Loucy (cell line): ENCODE measurements at regions not wholly inside any gene's neighbourhood (a gene's known extent, or its start where the extent isn't known, plus 50 kb on each side); places are given as distances from the start of the nearest gene placed in this dataset.

Experiments used
- H2AFZ ChIP-seq: fragments of 200-600 bp; sonication (generic); 2 replicates; pipeline ENCODE4 v1.6.0; 2016; ENCODE audit warnings: antibody characterized with exemption, mild to moderate bottlenecking, low read length, moderate library complexity
- H3F3A ChIP-seq: fragments of 200-600 bp; 2 replicates; pipeline ENCODE4 v1.6.0; 2016; ENCODE audit warnings: antibody characterized with exemption, low read depth, mild to moderate bottlenecking
- H3K27me3 ChIP-seq: fragments of 200-600 bp; sonication (generic); 2 replicates; pipeline ENCODE4 v1.6.1; 2014; ENCODE audit warnings: low read length, mild to moderate bottlenecking; ENCODE audit not compliant: insufficient read depth, poor library complexity, severe bottlenecking
- H3K36me3 ChIP-seq: fragments of 200-600 bp; sonication (generic); 2 replicates; pipeline ENCODE4 v1.6.1; 2016; ENCODE audit warnings: low read length; ENCODE audit not compliant: insufficient read depth
- H3K4me1 ChIP-seq: fragments of 200-600 bp; sonication (generic); 2 replicates; pipeline ENCODE4 v1.5.1; 2014; ENCODE audit warnings: low read length, mild to moderate bottlenecking; ENCODE audit not compliant: insufficient read depth, poor library complexity, severe bottlenecking
- H3K4me2 ChIP-seq: fragments of 200-600 bp; sonication (generic); 2 replicates; pipeline ENCODE4 v1.6.0; 2014; ENCODE audit warnings: antibody characterized with exemption, low read length, low read depth, mild to moderate bottlenecking; ENCODE audit not compliant: poor library complexity, severe bottlenecking
- H3K4me3 ChIP-seq: fragments of 200-600 bp; sonication (generic); 2 replicates; pipeline ENCODE4 v1.5.1; 2014; ENCODE audit warnings: low read length, mild to moderate bottlenecking, mixed read lengths; ENCODE audit not compliant: poor library complexity, severe bottlenecking
- H3K79me2 ChIP-seq: fragments of 200-600 bp; sonication (generic); 2 replicates; pipeline ENCODE4 v1.6.1; 2014; ENCODE audit warnings: low read length; ENCODE audit not compliant: insufficient read depth
- H3K9ac ChIP-seq: fragments of 200-600 bp; sonication (generic); 2 replicates; pipeline ENCODE4 v1.6.0; 2014; ENCODE audit warnings: mild to moderate bottlenecking, low read depth, low read length, moderate library complexity; ENCODE audit not compliant: poor library complexity, severe bottlenecking
- H3K9me2 ChIP-seq: fragments of 200-600 bp; sonication (generic); replicated peaks from 2 replicates; pipeline ENCODE4 v1.6.1; 2016; ENCODE audit warnings: low read depth, low read length, mixed read lengths
- H3K9me3 ChIP-seq: fragments of 200-600 bp; sonication (generic); 2 replicates; pipeline ENCODE4 v1.6.1; 2014; ENCODE audit warnings: mild to moderate bottlenecking, antibody characterized with exemption, low read length, low read depth; ENCODE audit not compliant: insufficient read depth
- H4K20me1 ChIP-seq: fragments of 200-600 bp; sonication (generic); 2 replicates; pipeline ENCODE4 v1.6.0; 2014; ENCODE audit warnings: antibody characterized with exemption, low read length, mild to moderate bottlenecking; ENCODE audit not compliant: insufficient read depth, poor library complexity, severe bottlenecking
- EZH2phosphoT487 ChIP-seq: fragments of 200-600 bp; IDR thresholded peaks from 2 replicates; pipeline ENCODE4 v1.6.1; 2018; ENCODE audit warnings: antibody characterized with exemption, mild to moderate bottlenecking, moderate library complexity, borderline replicate concordance
- TF ChIP-seq, protein P1 (sequence below): fragments of 200-600 bp; sonication (generic); conservative IDR thresholded peaks from 2 replicates; pipeline ENCODE4 v1.5.1; 2014; ENCODE audit warnings: mild to moderate bottlenecking, antibody characterized with exemption, low read length

DNA sequence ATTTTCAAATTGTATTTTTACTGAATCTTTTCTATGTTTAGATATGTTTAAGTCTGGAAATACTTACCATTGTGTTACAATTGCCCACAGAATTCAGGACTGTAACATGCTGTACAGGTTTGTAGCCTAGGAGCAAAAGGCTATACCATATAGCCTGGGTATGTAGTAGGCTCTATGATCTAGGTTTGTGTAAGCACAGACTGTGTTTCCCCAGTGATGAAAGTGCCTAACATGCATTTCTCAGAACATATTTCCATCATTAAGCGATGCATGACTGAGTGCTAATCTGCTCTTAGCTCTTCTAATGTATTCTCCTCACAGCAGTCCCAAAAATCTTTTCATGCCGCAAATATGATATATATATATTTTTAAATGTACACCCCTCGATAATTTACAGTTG is 166.7 kb upstream of the PPP2R2B start:
- H3K4me1 ChIP-seq: no peaks in the 10 kb centered on the region
- no peaks in the 10 kb centered on the region for H3F3A ChIP-seq
- H3K4me2 ChIP-seq: no peak overlapping the region
- no peaks in the 10 kb centered on the region for H3K27me3 ChIP-seq
- H3K36me3 ChIP-seq: no peaks in the 10 kb centered on the region
- H3K9ac ChIP-seq: no peak overlapping the region
- no peak for TF ChIP-seq EZH2phosphoT487
- TF ChIP-seq, protein P1, sequence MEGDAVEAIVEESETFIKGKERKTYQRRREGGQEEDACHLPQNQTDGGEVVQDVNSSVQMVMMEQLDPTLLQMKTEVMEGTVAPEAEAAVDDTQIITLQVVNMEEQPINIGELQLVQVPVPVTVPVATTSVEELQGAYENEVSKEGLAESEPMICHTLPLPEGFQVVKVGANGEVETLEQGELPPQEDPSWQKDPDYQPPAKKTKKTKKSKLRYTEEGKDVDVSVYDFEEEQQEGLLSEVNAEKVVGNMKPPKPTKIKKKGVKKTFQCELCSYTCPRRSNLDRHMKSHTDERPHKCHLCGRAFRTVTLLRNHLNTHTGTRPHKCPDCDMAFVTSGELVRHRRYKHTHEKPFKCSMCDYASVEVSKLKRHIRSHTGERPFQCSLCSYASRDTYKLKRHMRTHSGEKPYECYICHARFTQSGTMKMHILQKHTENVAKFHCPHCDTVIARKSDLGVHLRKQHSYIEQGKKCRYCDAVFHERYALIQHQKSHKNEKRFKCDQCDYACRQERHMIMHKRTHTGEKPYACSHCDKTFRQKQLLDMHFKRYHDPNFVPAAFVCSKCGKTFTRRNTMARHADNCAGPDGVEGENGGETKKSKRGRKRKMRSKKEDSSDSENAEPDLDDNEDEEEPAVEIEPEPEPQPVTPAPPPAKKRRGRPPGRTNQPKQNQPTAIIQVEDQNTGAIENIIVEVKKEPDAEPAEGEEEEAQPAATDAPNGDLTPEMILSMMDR: no peak
- H2AFZ ChIP-seq: no peak overlapping the region
- H3K9me2 ChIP-seq: no peaks in the 10 kb centered on the region
- H4K20me1 ChIP-seq: no peaks in the 10 kb centered on the region
- H3K79me2 ChIP-seq: no peaks in the 10 kb centered on the region
- H3K9me3 ChIP-seq: no peaks in the 10 kb centered on the region
- H3K4me3 ChIP-seq: no peak overlapping the region

DNA sequence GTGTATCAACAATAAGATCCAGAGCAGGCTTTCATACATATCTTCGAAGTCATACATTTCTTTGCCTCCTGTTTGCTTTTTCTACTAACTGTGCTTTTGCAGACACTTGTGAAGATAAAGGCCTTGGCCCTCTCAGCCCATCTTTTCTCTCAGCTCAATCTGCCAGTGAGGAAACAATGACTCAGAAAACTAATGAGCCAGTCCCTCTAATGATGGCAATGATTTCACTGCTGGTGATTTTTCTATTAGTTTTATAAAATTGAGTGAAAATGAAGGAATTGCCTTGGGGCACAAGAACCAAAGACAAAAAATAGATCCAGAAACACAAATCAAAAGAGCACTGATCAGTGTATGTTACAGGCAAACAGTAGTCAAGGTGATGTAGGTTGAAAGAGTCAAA is 167.7 kb upstream of the PPP2R2B start:
- no peaks in the 10 kb centered on the region for H3K79me2 ChIP-seq
- no peak overlapping the region for H3K9ac ChIP-seq
- no peaks in the 10 kb centered on the region for H3K36me3 ChIP-seq
- TF ChIP-seq, protein P1: no peak
- TF ChIP-seq EZH2phosphoT487: no peak
- H3F3A ChIP-seq: no peaks in the 10 kb centered on the region
- H4K20me1 ChIP-seq: no peaks in the 10 kb centered on the region
- H3K9me3 ChIP-seq: no peaks in the 10 kb centered on the region
- H3K4me1 ChIP-seq: no peaks in the 10 kb centered on the region
- no peaks in the 10 kb centered on the region for H3K27me3 ChIP-seq
- H3K4me2 ChIP-seq: no peak overlapping the region
- no peaks in the 10 kb centered on the region for H3K9me2 ChIP-seq
- H3K4me3 ChIP-seq: no peak overlapping the region
- no peak overlapping the region for H2AFZ ChIP-seq

DNA sequence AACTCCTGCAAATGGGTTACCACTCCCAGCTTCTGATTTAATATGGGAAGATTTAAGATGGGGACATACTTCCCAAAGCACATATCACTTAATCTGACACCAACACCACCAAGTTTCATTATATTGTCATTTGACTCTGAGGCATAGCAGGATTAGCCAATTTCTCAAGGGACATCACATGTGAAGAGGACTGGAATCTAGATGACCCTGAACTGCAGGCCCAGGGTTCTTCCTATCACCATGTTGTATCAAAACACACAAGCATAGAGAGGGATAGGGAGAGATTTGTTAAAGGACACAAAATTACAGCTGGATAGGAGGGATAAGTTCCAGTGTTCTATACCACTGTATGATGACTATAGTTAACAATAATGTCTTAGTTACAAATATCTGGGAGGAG is 168.3 kb upstream of the PPP2R2B start:
- no peak overlapping the region for H3K4me2 ChIP-seq
- no peaks in the 10 kb centered on the region for H3K27me3 ChIP-seq
- TF ChIP-seq EZH2phosphoT487: no peak
- TF ChIP-seq, protein P1: no peak
- H3K79me2 ChIP-seq: no peaks in the 10 kb centered on the region
- no peak overlapping the region for H2AFZ ChIP-seq
- no peaks in the 10 kb centered on the region for H4K20me1 ChIP-seq
- H3K4me1 ChIP-seq: no peaks in the 10 kb centered on the region
- no peaks in the 10 kb centered on the region for H3K9me2 ChIP-seq
- H3K9ac ChIP-seq: no peak overlapping the region
- no peaks in the 10 kb centered on the region for H3K9me3 ChIP-seq
- H3K4me3 ChIP-seq: no peak overlapping the region
- no peaks in the 10 kb centered on the region for H3F3A ChIP-seq
- H3K36me3 ChIP-seq: no peaks in the 10 kb centered on the region
